ENCODE measurements at regions not wholly inside any gene's neighbourhood (a gene's known extent, or its start where the extent isn't known, plus 50 kb on each side); places are given as distances from the start of the nearest gene placed in this dataset.

- Histone ChIP-seq H3K36me3 (no peaks in the 10 kb centered on the region), H3K4me1 (peaks cover 0 to 7% (median 0%) of the 10 kb centered on the region in 4 donors), H3K9me3 (no peaks in the 10 kb centered on the region), H3K27ac (no peak overlapping the region), H3K4me3 (no peak overlapping the region), H3K27me3 (no peaks in the 10 kb centered on the region)
- 74 to 78% methylated on average over 12 of the region's 12 CpGs for WGBS, 2 donors
- TF ChIP-seq CTCF (IDR thresholded peaks at IDR 0.05) (no peak), POLR2A (IDR thresholded peaks at IDR 0.05) (no peak), EP300 (IDR thresholded peaks at IDR 0.05) (no peak)
- no peak for DNase-seq (ENCODE audit: low spot score in 2 of 2)
Observed at GRCh38 chr2:239870863-239871262, 154.3 kb downstream of the NDUFA10 start.

- 92 to 93% methylated on average over 5 to 12 of the region's 12 CpGs for WGBS, 2 donors
- TF ChIP-seq CTCF (IDR thresholded peaks at IDR 0.05) (no peak), POLR2A (IDR thresholded peaks at IDR 0.05) (no peak), EP300 (IDR thresholded peaks at IDR 0.05) (no peak)
- Histone ChIP-seq H3K4me3 (no peak overlapping the region), H3K9me3 (no peaks in the 10 kb centered on the region), H3K36me3 (no peaks in the 10 kb centered on the region), H3K27me3 (no peaks in the 10 kb centered on the region), H3K4me1 (peaks cover 0 to 7% (median 0%) of the 10 kb centered on the region in 4 donors), H3K27ac (no peak overlapping the region)
- no peak for DNase-seq (ENCODE audit: low spot score in 2 of 2)
Observed at GRCh38 chr2:239870276-239870675, 154.9 kb downstream of the NDUFA10 start.

- Histone ChIP-seq H3K27me3 (no peaks in the 10 kb centered on the region), H3K9me3 (no peaks in the 10 kb centered on the region), H3K4me1 (peaks cover 0 to 7% (median 0%) of the 10 kb centered on the region in 4 donors), H3K27ac (no peak overlapping the region), H3K4me3 (no peak overlapping the region), H3K36me3 (no peaks in the 10 kb centered on the region)
- WGBS, 2 donors, result 86 to 91% methylated on average over 25 to 28 of the region's 29 CpGs
- no peak for DNase-seq (ENCODE audit: low spot score in 2 of 2)
- TF ChIP-seq EP300 (IDR thresholded peaks at IDR 0.05) (no peak), POLR2A (IDR thresholded peaks at IDR 0.05) (no peak), CTCF (IDR thresholded peaks at IDR 0.05) (no peak)
Observed at GRCh38 chr2:239869272-239870155, 155.6 kb downstream of the NDUFA10 start.

- no peak for DNase-seq (ENCODE audit: low spot score in 2 of 2)
- no peak for TF ChIP-seq EP300 (IDR thresholded peaks at IDR 0.05)
- Histone ChIP-seq H3K27me3 (no peaks in the 10 kb centered on the region), H3K36me3 (no peaks in the 10 kb centered on the region), H3K27ac (no peak overlapping the region), H3K9me3 (no peaks in the 10 kb centered on the region), H3K4me1 (peaks cover 0 to 3% (median 0%) of the 10 kb centered on the region in 4 donors), H3K4me3 (no peak overlapping the region)
- WGBS, 2 donors, result 90 to 92% methylated on average over 4 of the region's 4 CpGs
Observed at GRCh38 chr2:239868556-239869181, 156.5 kb downstream of the NDUFA10 start.

- H3K9me3 ChIP-seq, result no peaks in the 10 kb centered on the region
- no peak for DNase-seq (ENCODE audit: low spot score in 2 of 2)
- TF ChIP-seq CTCF (IDR thresholded peaks at IDR 0.05) (no peak), POLR2A (IDR thresholded peaks at IDR 0.05) (no peak), EP300 (IDR thresholded peaks at IDR 0.05) (no peak)
- 92 to 94% methylated on average over 3 of the region's 3 CpGs for WGBS, 2 donors
- H3K4me3 ChIP-seq, result no peak overlapping the region
- no peak overlapping the region for H3K27ac ChIP-seq
- H3K27me3 ChIP-seq, result no peaks in the 10 kb centered on the region
- no peaks in the 10 kb centered on the region for H3K4me1 ChIP-seq
- H3K36me3 ChIP-seq, result no peaks in the 10 kb centered on the region
Observed at GRCh38 chr2:239866778-239867177, 158.4 kb downstream of the NDUFA10 start.

Data from tibial nerve (tissue), 4 donors.